Inflammatory macrophage (primary cell): ENCODE measurements at regions not wholly inside any gene's neighbourhood (a gene's known extent, or its start where the extent isn't known, plus 50 kb on each side); places are given as distances from the start of the nearest gene placed in this dataset.

Source experiments
- DNase-seq, 2 donors: peaks; one replicate each; pipeline ENCODE4 v3.0.0-alpha.2; 2020 to 2022

GRCh38 chr4:85406185-85406584, 68.8 kb upstream of the ARHGAP24 start:
- DNase-seq = no peak

GRCh38 chr4:85407546-85407945, 67.4 kb upstream of the ARHGAP24 start:
- DNase-seq = no peak

GRCh38 chr4:85408301-85408700, 66.6 kb upstream of the ARHGAP24 start:
- no peak for DNase-seq

GRCh38 chr4:85409251-85409650, 65.7 kb upstream of the ARHGAP24 start:
- DNase-seq = no peak

GRCh38 chr4:85411386-85411785, 63.6 kb upstream of the ARHGAP24 start:
- DNase-seq = no peak

GRCh38 chr4:85414972-85415371, 60.0 kb upstream of the ARHGAP24 start:
- no peak for DNase-seq

GRCh38 chr4:85416094-85416493, 58.9 kb upstream of the ARHGAP24 start:
- no peak for DNase-seq

GRCh38 chr4:85419103-85419502, 55.8 kb upstream of the ARHGAP24 start:
- no peak for DNase-seq

- DNase-seq = no peak
These were observed 54.1 kb upstream of the ARHGAP24 start for GRCh38 chr4:85420831-85421230.

- no peak for DNase-seq
These were observed 51.5 kb upstream of the ARHGAP24 start for GRCh38 chr4:85423431-85423830.
